A673 (cell line): ENCODE measurements at regions not wholly inside any gene's neighbourhood (a gene's known extent, or its start where the extent isn't known, plus 50 kb on each side); places are given as distances from the start of the nearest gene placed in this dataset.

Experiments
- BruUV-seq: library from RNA; stranded (reverse); fragments of 400-500 nt; replicated peaks from 2 replicates; lab custom pipeline; 2021; lab: Mats Ljungman, UMichigan
- CTCF ChIA-PET: fragments of 300-600 bp; sonication (Branson Sonifier 250); formaldehyde crosslinking; loops from one replicate; lab custom pipeline; 2022; ENCODE audit warnings: antibody characterized with exemption; lab: Charles Lee
- POLR2A ChIA-PET: fragments of 300-600 bp; sonication (Branson Sonifier 250); formaldehyde crosslinking; loops from one replicate; lab custom pipeline; 2022; ENCODE audit warnings: antibody characterized with exemption; ENCODE audit not compliant: low non-redundant PET; lab: Charles Lee
- DNase-seq: peaks from one replicate; pipeline ENCODE4 v3.0.0-alpha.2; 2015; ENCODE audit warnings: low spot score
- H3K27ac ChIP-seq: fragments of 200-600 bp; sonication (generic); 2 replicates; pipeline ENCODE4 v1.5.1; 2016; ENCODE audit warnings: mixed run types, low read depth, mild to moderate bottlenecking, mixed read lengths, antibody characterized with exemption, low read length; ENCODE audit not compliant: poor library complexity, severe bottlenecking
- H3K27me3 ChIP-seq: fragments of 200-600 bp; sonication (generic); replicated peaks from 2 replicates; pipeline ENCODE4 v1.6.1; 2017; ENCODE audit warnings: mixed run types, low read depth, mild to moderate bottlenecking, mixed read lengths, antibody characterized with exemption, low read length; ENCODE audit not compliant: insufficient read depth, poor library complexity
- H3K36me3 ChIP-seq: fragments of 200-600 bp; sonication (generic); 2 replicates; pipeline ENCODE4 v1.6.1; 2016; ENCODE audit warnings: mixed run types, mild to moderate bottlenecking, mixed read lengths, antibody characterized with exemption, low read length; ENCODE audit not compliant: insufficient read depth, poor library complexity, severe bottlenecking
- H3K4me1 ChIP-seq: fragments of 200-600 bp; sonication (generic); 2 replicates; pipeline ENCODE4 v1.6.1; 2017; ENCODE audit warnings: mixed run types, mild to moderate bottlenecking, mixed read lengths, antibody characterized with exemption, low read length; ENCODE audit not compliant: insufficient read depth, poor library complexity, severe bottlenecking
- H3K4me3 ChIP-seq: fragments of 200-600 bp; sonication (generic); 2 replicates; pipeline ENCODE4 v1.5.1; 2016; ENCODE audit warnings: low read depth, mixed run types, mild to moderate bottlenecking, mixed read lengths, low read length; ENCODE audit not compliant: poor library complexity, severe bottlenecking
- H3K9me3 ChIP-seq: fragments of 200-600 bp; sonication (generic); 2 replicates; pipeline ENCODE4 v1.6.1; 2016; ENCODE audit warnings: mixed run types, low read depth, mild to moderate bottlenecking, mixed read lengths, antibody characterized with exemption, low read length; ENCODE audit not compliant: poor library complexity, severe bottlenecking
- CTCF ChIP-seq: fragments of 300-800, 200-600 bp; sonication (generic); conservative IDR thresholded peaks from 2 replicates; pipeline ENCODE4 v1.5.1; 2017; ENCODE audit warnings: low read depth, mild to moderate bottlenecking, antibody characterized with exemption, low read length, moderate library complexity, mixed read lengths
- EZH2 ChIP-seq: fragments of 200-600 bp; sonication (generic); IDR thresholded peaks from 2 replicates; pipeline ENCODE4 v1.6.1; 2017; ENCODE audit warnings: borderline replicate concordance, low read depth, mild to moderate bottlenecking, mixed read lengths, antibody characterized with exemption, low read length; ENCODE audit not compliant: poor library complexity, severe bottlenecking
- intact Hi-C: fragments of 100-400 bp; cut with micrococcal nuclease; formaldehyde crosslinking; loops from one replicate; pipeline ENCODE4 v1.10.0; 2022; ENCODE audit not compliant: unreplicated experiment

- CTCF ChIA-PET: no interaction called here
- POLR2A ChIA-PET: no interaction called here
- H3K9me3 ChIP-seq: no peaks in the 10 kb centered on the region
- no peak for TF ChIP-seq EZH2
- TF ChIP-seq CTCF: no peak
- no peak overlapping the region for H3K4me3 ChIP-seq
- H3K27me3 ChIP-seq: peaks cover 16% of the 10 kb centered on the region
- no peaks in the 10 kb centered on the region for H3K36me3 ChIP-seq
- intact Hi-C loops: no loop called here
- no TSS peak for BruUV-seq
- DNase-seq: no peak
- H3K27ac ChIP-seq: no peak overlapping the region
- no peaks in the 10 kb centered on the region for H3K4me1 ChIP-seq
Measured at GRCh38 chr11:134644476-134645456, 232.7 kb upstream of the B3GAT1 start.

GRCh38 chr11:134643115-134644012 lies 231.3 kb upstream of the B3GAT1 start:
- no peak for TF ChIP-seq EZH2
- no peak for TF ChIP-seq CTCF
- intact Hi-C loops: no loop called here
- Histone ChIP-seq H3K4me1 (no peaks in the 10 kb centered on the region), H3K27ac (no peak overlapping the region), H3K9me3 (no peaks in the 10 kb centered on the region), H3K27me3 (peaks cover 5% of the 10 kb centered on the region), H3K4me3 (no peak overlapping the region), H3K36me3 (no peaks in the 10 kb centered on the region)
- no peak for DNase-seq
- ChIA-PET POLR2A (no interaction called here), CTCF (no interaction called here)
- BruUV-seq: no TSS peak

- Histone ChIP-seq H3K9me3 (no peaks in the 10 kb centered on the region), H3K4me1 (no peaks in the 10 kb centered on the region), H3K4me3 (no peak overlapping the region), H3K27ac (no peak overlapping the region), H3K27me3 (no peaks in the 10 kb centered on the region), H3K36me3 (no peaks in the 10 kb centered on the region)
- BruUV-seq: no TSS peak
- intact Hi-C loops: no loop called here
- no peak for DNase-seq
- ChIA-PET CTCF (no interaction called here), POLR2A (no interaction called here)
- no peak for TF ChIP-seq CTCF
- TF ChIP-seq EZH2: no peak
Measured at GRCh38 chr11:134642206-134642605, 230.2 kb upstream of the B3GAT1 start.
